ENCODE measurements at regions not wholly inside any gene's neighbourhood (a gene's known extent, or its start where the extent isn't known, plus 50 kb on each side); places are given as distances from the start of the nearest gene placed in this dataset.

DNA sequence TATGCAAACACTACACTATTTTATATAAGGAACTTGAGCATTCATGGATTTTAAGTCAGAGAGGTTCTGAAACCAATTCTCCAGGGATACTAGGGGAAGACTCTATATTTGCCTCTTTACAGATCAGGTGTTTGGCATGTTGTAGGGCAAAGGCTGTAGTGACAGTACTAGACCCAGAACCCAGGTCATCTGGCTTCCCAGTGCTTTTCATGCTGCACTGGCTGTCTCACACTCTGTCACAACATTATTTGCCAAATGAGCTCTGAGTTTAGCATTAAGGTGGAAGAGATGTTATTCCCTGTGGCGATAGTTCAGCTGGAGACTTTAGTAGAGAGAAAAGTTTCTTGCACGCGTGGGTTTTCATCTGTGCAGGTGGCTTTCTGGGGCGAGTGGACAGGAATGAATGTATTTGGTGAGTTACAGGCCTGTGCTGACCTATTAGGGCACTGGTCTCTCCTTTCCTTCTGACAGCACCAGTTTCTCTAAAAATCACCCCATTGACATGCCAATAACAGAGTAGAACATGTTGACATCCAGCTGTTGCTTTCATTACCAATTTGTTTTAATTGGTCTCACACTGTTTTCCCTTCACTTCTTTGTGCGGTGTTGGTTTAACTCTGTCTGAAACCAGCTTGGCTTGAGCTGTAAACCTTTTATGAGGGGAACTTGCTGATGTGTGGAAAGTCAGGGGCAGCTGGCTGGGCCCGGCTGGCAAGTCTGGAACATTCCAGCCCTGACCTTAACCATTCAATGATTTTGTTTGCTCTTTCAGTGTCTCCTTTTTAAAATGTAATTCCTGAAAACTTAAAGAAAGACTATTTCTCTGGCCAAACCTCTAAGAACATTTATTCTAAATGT lies 643.0 kb upstream of the FAM98A start:
- Histone ChIP-seq H3K36me3 (ENCODE audit: control insufficient read depth in 2 of 2, insufficient read depth in 1 of 2, low read length in 2 of 2) (no peaks in the 10 kb centered on the region), H3K9me3 (ENCODE audit: control insufficient read depth, insufficient read depth, low read depth, low read length) (no peaks in the 10 kb centered on the region), H3K27ac (ENCODE audit: extremely low read depth, low read depth, low read length) (no peak overlapping the region), H3K4me1 (ENCODE audit: control insufficient read depth, insufficient read depth, low read length) (no peaks in the 10 kb centered on the region), H3K4me3 (ENCODE audit: low read depth, low read length) (no peak overlapping the region)
- TF ChIP-seq ZNF324 (tag by site-specific recombination; IDR thresholded peaks at IDR 0.05): no peak
- POLR2A ChIA-PET: no interaction called here
- CTCF ChIA-PET: no interaction called here

GRCh38 chr2:34239511-34239910 lies 640.4 kb upstream of the FAM98A start:
- ChIA-PET CTCF (no interaction called here), POLR2A (no interaction called here)
- no peak overlapping the region for H3K4me3 ChIP-seq (ENCODE audit: low read depth, low read length)
- H3K36me3 ChIP-seq (ENCODE audit: control insufficient read depth in 2 of 2, insufficient read depth in 1 of 2, low read length in 2 of 2): no peaks in the 10 kb centered on the region
- H3K27ac ChIP-seq (ENCODE audit: extremely low read depth, low read depth, low read length): no peak overlapping the region
- no peaks in the 10 kb centered on the region for H3K9me3 ChIP-seq (ENCODE audit: control insufficient read depth, insufficient read depth, low read depth, low read length)
- TF ChIP-seq, protein P1, sequence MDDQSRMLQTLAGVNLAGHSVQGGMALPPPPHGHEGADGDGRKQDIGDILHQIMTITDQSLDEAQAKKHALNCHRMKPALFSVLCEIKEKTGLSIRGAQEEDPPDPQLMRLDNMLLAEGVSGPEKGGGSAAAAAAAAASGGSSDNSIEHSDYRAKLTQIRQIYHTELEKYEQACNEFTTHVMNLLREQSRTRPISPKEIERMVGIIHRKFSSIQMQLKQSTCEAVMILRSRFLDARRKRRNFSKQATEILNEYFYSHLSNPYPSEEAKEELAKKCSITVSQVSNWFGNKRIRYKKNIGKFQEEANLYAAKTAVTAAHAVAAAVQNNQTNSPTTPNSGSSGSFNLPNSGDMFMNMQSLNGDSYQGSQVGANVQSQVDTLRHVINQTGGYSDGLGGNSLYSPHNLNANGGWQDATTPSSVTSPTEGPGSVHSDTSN (CRISPR knock-in tag; IDR thresholded peaks at IDR 0.05): no peak
- TF ChIP-seq ZNF350 (tag by site-specific recombination; IDR thresholded peaks at IDR 0.05): no peak
- TF ChIP-seq ZBTB8A (tag by site-specific recombination; IDR thresholded peaks at IDR 0.05): no peak
- TF ChIP-seq, protein P2, sequence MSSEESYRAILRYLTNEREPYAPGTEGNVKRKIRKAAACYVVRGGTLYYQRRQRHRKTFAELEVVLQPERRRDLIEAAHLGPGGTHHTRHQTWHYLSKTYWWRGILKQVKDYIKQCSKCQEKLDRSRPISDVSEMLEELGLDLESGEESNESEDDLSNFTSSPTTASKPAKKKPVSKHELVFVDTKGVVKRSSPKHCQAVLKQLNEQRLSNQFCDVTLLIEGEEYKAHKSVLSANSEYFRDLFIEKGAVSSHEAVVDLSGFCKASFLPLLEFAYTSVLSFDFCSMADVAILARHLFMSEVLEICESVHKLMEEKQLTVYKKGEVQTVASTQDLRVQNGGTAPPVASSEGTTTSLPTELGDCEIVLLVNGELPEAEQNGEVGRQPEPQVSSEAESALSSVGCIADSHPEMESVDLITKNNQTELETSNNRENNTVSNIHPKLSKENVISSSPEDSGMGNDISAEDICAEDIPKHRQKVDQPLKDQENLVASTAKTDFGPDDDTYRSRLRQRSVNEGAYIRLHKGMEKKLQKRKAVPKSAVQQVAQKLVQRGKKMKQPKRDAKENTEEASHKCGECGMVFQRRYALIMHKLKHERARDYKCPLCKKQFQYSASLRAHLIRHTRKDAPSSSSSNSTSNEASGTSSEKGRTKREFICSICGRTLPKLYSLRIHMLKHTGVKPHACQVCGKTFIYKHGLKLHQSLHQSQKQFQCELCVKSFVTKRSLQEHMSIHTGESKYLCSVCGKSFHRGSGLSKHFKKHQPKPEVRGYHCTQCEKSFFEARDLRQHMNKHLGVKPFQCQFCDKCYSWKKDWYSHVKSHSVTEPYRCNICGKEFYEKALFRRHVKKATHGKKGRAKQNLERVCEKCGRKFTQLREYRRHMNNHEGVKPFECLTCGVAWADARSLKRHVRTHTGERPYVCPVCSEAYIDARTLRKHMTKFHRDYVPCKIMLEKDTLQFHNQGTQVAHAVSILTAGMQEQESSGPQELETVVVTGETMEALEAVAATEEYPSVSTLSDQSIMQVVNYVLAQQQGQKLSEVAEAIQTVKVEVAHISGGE (tag by site-specific recombination; conservative IDR thresholded peaks at IDR 0.05; ENCODE audit: low read depth): no peak
- no peak for TF ChIP-seq ZNF239 (tag by site-specific recombination; IDR thresholded peaks at IDR 0.05)
- no peak for TF ChIP-seq ZBTB44 (tag by site-specific recombination; IDR thresholded peaks at IDR 0.05)
- no peak for TF ChIP-seq EGR2 (tag by site-specific recombination; IDR thresholded peaks at IDR 0.05; ENCODE audit: low read depth)
- no peak for TF ChIP-seq ZNF670 (tag by site-specific recombination; IDR thresholded peaks at IDR 0.05; ENCODE audit: low read depth)
- TF ChIP-seq ZNF623 (tag by site-specific recombination; IDR thresholded peaks at IDR 0.05): no peak
- no peak for TF ChIP-seq ZNF202 (tag by site-specific recombination; IDR thresholded peaks at IDR 0.05; ENCODE audit: borderline replicate concordance)
- TF ChIP-seq, protein P3, sequence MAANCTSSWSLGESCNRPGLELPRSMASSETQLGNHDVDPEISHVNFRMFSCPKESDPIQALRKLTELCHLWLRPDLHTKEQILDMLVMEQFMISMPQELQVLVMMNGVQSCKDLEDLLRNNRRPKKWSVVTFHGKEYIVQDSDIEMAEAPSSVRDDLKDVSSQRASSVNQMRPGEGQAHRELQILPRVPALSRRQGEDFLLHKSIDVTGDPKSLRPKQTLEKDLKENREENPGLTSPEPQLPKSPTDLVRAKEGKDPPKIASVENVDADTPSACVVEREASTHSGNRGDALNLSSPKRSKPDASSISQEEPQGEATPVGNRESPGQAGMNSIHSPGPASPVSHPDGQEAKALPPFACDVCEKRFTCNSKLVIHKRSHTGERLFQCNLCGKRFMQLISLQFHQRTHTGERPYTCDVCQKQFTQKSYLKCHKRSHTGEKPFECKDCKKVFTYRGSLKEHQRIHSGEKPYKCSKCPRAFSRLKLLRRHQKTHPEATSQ (tag by site-specific recombination; IDR thresholded peaks at IDR 0.05): no peak
- TF ChIP-seq ZNF416 (tag by site-specific recombination; IDR thresholded peaks at IDR 0.05): no peak
- no peak for TF ChIP-seq KLF16 (tag by site-specific recombination; IDR thresholded peaks at IDR 0.05)
- TF ChIP-seq ZNF785 (tag by site-specific recombination; IDR thresholded peaks at IDR 0.05): no peak
- TF ChIP-seq BCL6B (tag by site-specific recombination; IDR thresholded peaks at IDR 0.05): no peak
- no peak for TF ChIP-seq ZNF621 (tag by site-specific recombination; IDR thresholded peaks at IDR 0.05)
- no peak for TF ChIP-seq ZNF560 (tag by site-specific recombination; IDR thresholded peaks at IDR 0.05; ENCODE audit: borderline replicate concordance)
- TF ChIP-seq ZNF138 (tag by site-specific recombination; IDR thresholded peaks at IDR 0.05; ENCODE audit: borderline replicate concordance): no peak
- TF ChIP-seq ZNF24 (tag by site-specific recombination; IDR thresholded peaks at IDR 0.05): no peak
- no peak for TF ChIP-seq ZNF324 (tag by site-specific recombination; IDR thresholded peaks at IDR 0.05)
- H3K4me1 ChIP-seq (ENCODE audit: control insufficient read depth, insufficient read depth, low read length): no peaks in the 10 kb centered on the region

All from HEK293 (cell line).